ENCODE measurements at regions not wholly inside any gene's neighbourhood (a gene's known extent, or its start where the extent isn't known, plus 50 kb on each side); places are given as distances from the start of the nearest gene placed in this dataset.

DNA sequence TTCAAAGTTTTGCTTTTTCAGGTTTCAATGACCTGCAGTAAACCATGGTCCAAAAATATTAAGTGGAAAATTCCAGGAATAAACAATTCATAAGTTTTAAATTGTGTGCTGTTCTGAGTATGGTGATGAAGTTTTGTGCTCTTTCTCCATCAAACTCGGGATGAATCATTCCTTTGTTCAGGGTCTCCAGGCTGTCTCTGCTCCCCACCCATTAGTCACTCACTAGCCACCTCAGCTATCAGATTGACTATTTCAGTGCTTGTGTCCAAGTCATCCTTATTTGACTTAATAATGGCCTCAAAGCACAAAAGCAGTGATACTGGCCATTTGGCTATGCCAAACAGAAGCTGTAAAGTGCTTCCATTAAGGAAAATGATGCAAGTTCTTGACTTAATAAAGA lies 1140.4 kb downstream of the EFNB2 start:
- TF ChIP-seq, protein P1, sequence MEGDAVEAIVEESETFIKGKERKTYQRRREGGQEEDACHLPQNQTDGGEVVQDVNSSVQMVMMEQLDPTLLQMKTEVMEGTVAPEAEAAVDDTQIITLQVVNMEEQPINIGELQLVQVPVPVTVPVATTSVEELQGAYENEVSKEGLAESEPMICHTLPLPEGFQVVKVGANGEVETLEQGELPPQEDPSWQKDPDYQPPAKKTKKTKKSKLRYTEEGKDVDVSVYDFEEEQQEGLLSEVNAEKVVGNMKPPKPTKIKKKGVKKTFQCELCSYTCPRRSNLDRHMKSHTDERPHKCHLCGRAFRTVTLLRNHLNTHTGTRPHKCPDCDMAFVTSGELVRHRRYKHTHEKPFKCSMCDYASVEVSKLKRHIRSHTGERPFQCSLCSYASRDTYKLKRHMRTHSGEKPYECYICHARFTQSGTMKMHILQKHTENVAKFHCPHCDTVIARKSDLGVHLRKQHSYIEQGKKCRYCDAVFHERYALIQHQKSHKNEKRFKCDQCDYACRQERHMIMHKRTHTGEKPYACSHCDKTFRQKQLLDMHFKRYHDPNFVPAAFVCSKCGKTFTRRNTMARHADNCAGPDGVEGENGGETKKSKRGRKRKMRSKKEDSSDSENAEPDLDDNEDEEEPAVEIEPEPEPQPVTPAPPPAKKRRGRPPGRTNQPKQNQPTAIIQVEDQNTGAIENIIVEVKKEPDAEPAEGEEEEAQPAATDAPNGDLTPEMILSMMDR (conservative IDR thresholded peaks at IDR 0.05 in 1 of 2, IDR thresholded peaks at IDR 0.05 in 1 of 2; ENCODE audit: low read depth in 1 of 2, low read length in 2 of 2) = no peak
- no peak for TF ChIP-seq EZH2 (IDR thresholded peaks at IDR 0.05; ENCODE audit: low read length, missing control alignments)
